ENCODE measurements at regions not wholly inside any gene's neighbourhood (a gene's known extent, or its start where the extent isn't known, plus 50 kb on each side); places are given as distances from the start of the nearest gene placed in this dataset.
A peak's percentile ranks its signal among the peaks of the same experiment; 100 is the strongest.

- no peak for TF ChIP-seq EZH2 (IDR thresholded peaks at IDR 0.05; ENCODE audit: low read depth)
- TF ChIP-seq, protein P1, sequence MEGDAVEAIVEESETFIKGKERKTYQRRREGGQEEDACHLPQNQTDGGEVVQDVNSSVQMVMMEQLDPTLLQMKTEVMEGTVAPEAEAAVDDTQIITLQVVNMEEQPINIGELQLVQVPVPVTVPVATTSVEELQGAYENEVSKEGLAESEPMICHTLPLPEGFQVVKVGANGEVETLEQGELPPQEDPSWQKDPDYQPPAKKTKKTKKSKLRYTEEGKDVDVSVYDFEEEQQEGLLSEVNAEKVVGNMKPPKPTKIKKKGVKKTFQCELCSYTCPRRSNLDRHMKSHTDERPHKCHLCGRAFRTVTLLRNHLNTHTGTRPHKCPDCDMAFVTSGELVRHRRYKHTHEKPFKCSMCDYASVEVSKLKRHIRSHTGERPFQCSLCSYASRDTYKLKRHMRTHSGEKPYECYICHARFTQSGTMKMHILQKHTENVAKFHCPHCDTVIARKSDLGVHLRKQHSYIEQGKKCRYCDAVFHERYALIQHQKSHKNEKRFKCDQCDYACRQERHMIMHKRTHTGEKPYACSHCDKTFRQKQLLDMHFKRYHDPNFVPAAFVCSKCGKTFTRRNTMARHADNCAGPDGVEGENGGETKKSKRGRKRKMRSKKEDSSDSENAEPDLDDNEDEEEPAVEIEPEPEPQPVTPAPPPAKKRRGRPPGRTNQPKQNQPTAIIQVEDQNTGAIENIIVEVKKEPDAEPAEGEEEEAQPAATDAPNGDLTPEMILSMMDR (conservative IDR thresholded peaks at IDR 0.05), result no peak
- H3K27ac ChIP-seq, result no peak overlapping the region
- H3K27me3 ChIP-seq (ENCODE audit: insufficient read depth, low read depth), result peaks cover 93% of the 10 kb centered on the region
- intact Hi-C loops (cut with micrococcal nuclease; ENCODE audit: unreplicated experiment), result no loop called here
- POLR2A ChIA-PET (ENCODE audit: unreplicated experiment), result no interaction called here
- no peaks in the 10 kb centered on the region for H3K79me2 ChIP-seq (ENCODE audit: low read depth)
- H3F3A ChIP-seq (ENCODE audit: insufficient read depth, low read depth), result no peaks in the 10 kb centered on the region
- H3K9me2 ChIP-seq (ENCODE audit: insufficient read depth), result no peaks in the 10 kb centered on the region
- no peak overlapping the region for H3K4me3 ChIP-seq
- H3K36me3 ChIP-seq (ENCODE audit: low read depth), result no peaks in the 10 kb centered on the region
- no peaks in the 10 kb centered on the region for H3K9me3 ChIP-seq (ENCODE audit: insufficient read depth, low read depth)
- no peak overlapping the region for H3K4me2 ChIP-seq
- H3K4me1 ChIP-seq (replicated peaks; ENCODE audit: insufficient read depth), result no peaks in the 10 kb centered on the region
- H2AFZ ChIP-seq, result no peak overlapping the region
- BruUV-seq (replicated peaks), result no TSS peak
- CTCF ChIA-PET, result no interaction called here
- DNase-seq, result peak in 1 of 2 experiments; percentile 29
- H4K20me1 ChIP-seq (ENCODE audit: insufficient read depth), result no peaks in the 10 kb centered on the region; the same call in 1 of the 2 replicates
Measured at GRCh38 chr13:111508164-111508870, 187.9 kb downstream of the TEX29 start.

GRCh38 chr13:111508902-111509509 lies 188.6 kb downstream of the TEX29 start:
- Histone ChIP-seq H3K4me1 (replicated peaks; ENCODE audit: insufficient read depth) (no peaks in the 10 kb centered on the region), H3K4me3 (no peak overlapping the region), H3K27ac (no peak overlapping the region), H3K9me2 (ENCODE audit: insufficient read depth) (no peaks in the 10 kb centered on the region), H4K20me1 (ENCODE audit: insufficient read depth) (no peaks in the 10 kb centered on the region; the same call in 1 of the 2 replicates), H3K4me2 (no peak overlapping the region), H3K36me3 (ENCODE audit: low read depth) (no peaks in the 10 kb centered on the region), H3K79me2 (ENCODE audit: low read depth) (no peaks in the 10 kb centered on the region), H2AFZ (no peak overlapping the region), H3K27me3 (ENCODE audit: insufficient read depth, low read depth) (peaks cover 91% of the 10 kb centered on the region), H3F3A (ENCODE audit: insufficient read depth, low read depth) (no peaks in the 10 kb centered on the region), H3K9me3 (ENCODE audit: insufficient read depth, low read depth) (no peaks in the 10 kb centered on the region)
- BruUV-seq (replicated peaks), result no TSS peak
- intact Hi-C loops (cut with micrococcal nuclease; ENCODE audit: unreplicated experiment), result no loop called here
- ChIA-PET POLR2A (ENCODE audit: unreplicated experiment) (no interaction called here), CTCF (no interaction called here)
- no peak for DNase-seq
- TF ChIP-seq, protein P1 (conservative IDR thresholded peaks at IDR 0.05), result no peak
- TF ChIP-seq EZH2 (IDR thresholded peaks at IDR 0.05; ENCODE audit: low read depth), result no peak

DNA sequence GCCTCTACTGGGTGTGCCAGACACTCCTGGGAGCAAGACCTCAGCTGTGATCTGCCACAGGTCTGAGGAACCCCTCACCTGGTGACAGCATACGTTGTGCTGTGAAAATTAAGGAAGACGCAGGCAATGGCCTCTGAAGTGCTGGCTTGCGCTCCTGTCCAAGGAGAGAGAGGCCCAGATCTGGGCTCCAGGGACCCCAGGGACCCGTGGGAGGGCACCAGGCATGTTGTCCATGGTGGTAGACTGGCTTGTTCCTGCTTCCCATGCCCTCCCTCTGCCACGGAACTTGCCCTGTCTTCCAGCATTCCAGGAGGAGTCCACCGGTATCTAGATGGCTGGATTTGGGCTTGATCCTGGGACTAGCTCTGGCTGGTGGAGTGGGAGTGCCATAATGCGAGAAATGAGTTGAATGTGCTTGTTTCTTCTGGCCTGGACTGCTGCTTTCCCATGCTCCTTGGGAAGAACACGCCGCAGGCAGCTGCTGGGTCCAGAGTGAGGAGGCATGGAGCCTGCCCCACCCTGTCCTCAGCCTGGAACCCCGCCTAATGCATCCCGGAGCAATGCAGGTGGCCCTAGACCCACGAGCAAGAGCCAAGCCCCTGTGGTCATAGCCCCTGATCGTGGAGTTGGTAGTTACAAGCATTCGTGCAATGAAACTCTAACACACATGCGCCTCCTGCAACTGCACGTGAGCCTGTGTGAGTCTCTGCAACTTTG lies 190.2 kb downstream of the TEX29 start:
- Histone ChIP-seq H4K20me1 (ENCODE audit: insufficient read depth) (no peaks in the 10 kb centered on the region), H3K4me3 (no peak overlapping the region), H2AFZ (no peak overlapping the region), H3K4me2 (no peak overlapping the region), H3K79me2 (ENCODE audit: low read depth) (no peaks in the 10 kb centered on the region), H3K9me3 (ENCODE audit: insufficient read depth, low read depth) (no peaks in the 10 kb centered on the region), H3K36me3 (ENCODE audit: low read depth) (no peaks in the 10 kb centered on the region), H3K4me1 (replicated peaks; ENCODE audit: insufficient read depth) (no peaks in the 10 kb centered on the region), H3K27me3 (ENCODE audit: insufficient read depth, low read depth) (peaks cover 91% of the 10 kb centered on the region), H3K9me2 (ENCODE audit: insufficient read depth) (no peaks in the 10 kb centered on the region), H3K27ac (no peak overlapping the region), H3F3A (ENCODE audit: insufficient read depth, low read depth) (no peaks in the 10 kb centered on the region)
- intact Hi-C loops (cut with micrococcal nuclease; ENCODE audit: unreplicated experiment), result no loop called here
- BruUV-seq (replicated peaks), result no TSS peak
- ChIA-PET POLR2A (ENCODE audit: unreplicated experiment) (no interaction called here), CTCF (no interaction called here)
- DNase-seq, result no peak
- TF ChIP-seq, protein P1 (conservative IDR thresholded peaks at IDR 0.05), result no peak
- no peak for TF ChIP-seq EZH2 (IDR thresholded peaks at IDR 0.05; ENCODE audit: low read depth)

Data from PC-9 (cell line).